ENCODE measurements at regions not wholly inside any gene's neighbourhood (a gene's known extent, or its start where the extent isn't known, plus 50 kb on each side); places are given as distances from the start of the nearest gene placed in this dataset.

- H3K27me3 Mint-ChIP-seq: no peaks in the 10 kb centered on the region
- no peak overlapping the region for H3K27ac Mint-ChIP-seq
Measured at GRCh38 chr17:71292006-71292405, 828.8 kb upstream of the SOX9 start.

GRCh38 chr17:71296005-71296404 lies 824.8 kb upstream of the SOX9 start:
- Mint-ChIP-seq H3K27me3 (no peaks in the 10 kb centered on the region), H3K4me1 (no peaks in the 10 kb centered on the region), H3K4me3 (no peak overlapping the region), H3K9me3 (peaks cover 6 to 11% (median 7%) of the 10 kb centered on the region in 3 donors), H3K27ac (no peak overlapping the region), H3K36me3 (no peaks in the 10 kb centered on the region)

More at GRCh38 chr17:71292006-71292405, 828.8 kb upstream of the SOX9 start:
- H3K4me3 Mint-ChIP-seq: no peak overlapping the region
- no peaks in the 10 kb centered on the region for H3K4me1 Mint-ChIP-seq
- H3K36me3 Mint-ChIP-seq: no peaks in the 10 kb centered on the region
- H3K9me3 Mint-ChIP-seq: peaks cover 5 to 9% (median 8%) of the 10 kb centered on the region in 3 donors

GRCh38 chr17:71301063-71301462 lies 819.8 kb upstream of the SOX9 start:
- Mint-ChIP-seq H3K4me1 (no peaks in the 10 kb centered on the region), H3K36me3 (no peaks in the 10 kb centered on the region), H3K4me3 (no peak overlapping the region), H3K9me3 (peaks cover 6 to 17% (median 11%) of the 10 kb centered on the region in 3 donors), H3K27me3 (no peaks in the 10 kb centered on the region), H3K27ac (no peak overlapping the region)

- peaks cover 5 to 19% (median 8%) of the 10 kb centered on the region in 3 donors for H3K9me3 Mint-ChIP-seq
- no peak overlapping the region for H3K27ac Mint-ChIP-seq
- H3K4me3 Mint-ChIP-seq: no peak overlapping the region
- no peaks in the 10 kb centered on the region for H3K27me3 Mint-ChIP-seq
- no peaks in the 10 kb centered on the region for H3K4me1 Mint-ChIP-seq
- no peaks in the 10 kb centered on the region for H3K36me3 Mint-ChIP-seq
Measured at GRCh38 chr17:71302721-71303549, 817.9 kb upstream of the SOX9 start.

GRCh38 chr17:71304498-71305158 lies 816.2 kb upstream of the SOX9 start:
- H3K27me3 Mint-ChIP-seq: no peaks in the 10 kb centered on the region
- H3K9me3 Mint-ChIP-seq: peaks cover 5 to 24% (median 8%) of the 10 kb centered on the region in 3 donors
- H3K36me3 Mint-ChIP-seq: no peaks in the 10 kb centered on the region
- no peak overlapping the region for H3K27ac Mint-ChIP-seq
- no peaks in the 10 kb centered on the region for H3K4me1 Mint-ChIP-seq
- H3K4me3 Mint-ChIP-seq: no peak overlapping the region

- no peaks in the 10 kb centered on the region for H3K27me3 Mint-ChIP-seq
- no peaks in the 10 kb centered on the region for H3K4me1 Mint-ChIP-seq
- H3K9me3 Mint-ChIP-seq: peaks cover 0 to 14% (median under 1%) of the 10 kb centered on the region in 3 donors
- no peak overlapping the region for H3K27ac Mint-ChIP-seq
- no peaks in the 10 kb centered on the region for H3K36me3 Mint-ChIP-seq
- H3K4me3 Mint-ChIP-seq: no peak overlapping the region
Measured at GRCh38 chr17:71313866-71314265, 807.0 kb upstream of the SOX9 start.

- no peaks in the 10 kb centered on the region for H3K27me3 Mint-ChIP-seq
- H3K4me3 Mint-ChIP-seq: no peak overlapping the region
- no peak overlapping the region for H3K27ac Mint-ChIP-seq
- H3K4me1 Mint-ChIP-seq: no peaks in the 10 kb centered on the region
- no peaks in the 10 kb centered on the region for H3K36me3 Mint-ChIP-seq
- H3K9me3 Mint-ChIP-seq: peaks cover 2 to 7% (median 4%) of the 10 kb centered on the region in 3 donors
Measured at GRCh38 chr17:71315568-71315967, 805.3 kb upstream of the SOX9 start.

GRCh38 chr17:71316176-71316897 lies 804.5 kb upstream of the SOX9 start:
- Mint-ChIP-seq H3K27me3 (no peaks in the 10 kb centered on the region), H3K9me3 (peaks cover 2 to 7% (median 4%) of the 10 kb centered on the region in 3 donors), H3K36me3 (no peaks in the 10 kb centered on the region), H3K27ac (no peak overlapping the region), H3K4me3 (no peak overlapping the region), H3K4me1 (no peaks in the 10 kb centered on the region)

- Mint-ChIP-seq H3K27me3 (no peaks in the 10 kb centered on the region), H3K4me1 (no peaks in the 10 kb centered on the region), H3K4me3 (no peak overlapping the region), H3K27ac (no peak overlapping the region), H3K36me3 (no peaks in the 10 kb centered on the region), H3K9me3 (peaks cover 0 to 4% (median 4%) of the 10 kb centered on the region in 3 donors)
Measured at GRCh38 chr17:71320009-71320796, 800.6 kb upstream of the SOX9 start.

- Mint-ChIP-seq H3K4me1 (no peaks in the 10 kb centered on the region), H3K4me3 (peak overlapping the region in 1 of 4 donors; percentile 50), H3K9me3 (peaks cover 2 to 7% (median 4%) of the 10 kb centered on the region in 3 donors)
Measured at GRCh38 chr17:71325117-71325516, 795.7 kb upstream of the SOX9 start.

GRCh38 chr17:71325886-71326285 lies 794.9 kb upstream of the SOX9 start:
- Mint-ChIP-seq H3K27me3 (no peaks in the 10 kb centered on the region), H3K4me1 (no peaks in the 10 kb centered on the region), H3K27ac (no peak overlapping the region), H3K36me3 (no peaks in the 10 kb centered on the region), H3K4me3 (no peak overlapping the region), H3K9me3 (peaks cover 0 to 8% (median 7%) of the 10 kb centered on the region in 3 donors)

More at GRCh38 chr17:71325117-71325516, 795.7 kb upstream of the SOX9 start:
- Mint-ChIP-seq H3K27ac (no peak overlapping the region), H3K36me3 (no peaks in the 10 kb centered on the region), H3K27me3 (no peaks in the 10 kb centered on the region)

- Mint-ChIP-seq H3K27ac (no peak overlapping the region), H3K4me3 (no peak overlapping the region), H3K27me3 (no peaks in the 10 kb centered on the region), H3K9me3 (peaks cover 0 to 8% (median 7%) of the 10 kb centered on the region in 3 donors), H3K4me1 (no peaks in the 10 kb centered on the region), H3K36me3 (no peaks in the 10 kb centered on the region)
Measured at GRCh38 chr17:71327376-71328059, 793.3 kb upstream of the SOX9 start.

GRCh38 chr17:71329310-71330098 lies 791.3 kb upstream of the SOX9 start:
- H3K36me3 Mint-ChIP-seq: no peaks in the 10 kb centered on the region
- peak overlapping the region in 1 of 4 donors; percentile 11 for H3K4me3 Mint-ChIP-seq
- no peak overlapping the region for H3K27ac Mint-ChIP-seq
- peaks cover 0 to 7% (median 6%) of the 10 kb centered on the region in 3 donors for H3K9me3 Mint-ChIP-seq
- no peaks in the 10 kb centered on the region for H3K4me1 Mint-ChIP-seq
- H3K27me3 Mint-ChIP-seq: no peaks in the 10 kb centered on the region

Measured in IgD-negative memory B cell (primary cell).